ENCODE measurements at regions not wholly inside any gene's neighbourhood (a gene's known extent, or its start where the extent isn't known, plus 50 kb on each side); places are given as distances from the start of the nearest gene placed in this dataset.

GRCh38 chr9:107946364-107947141 is 457.0 kb upstream of the KLF4 start:
- TF ChIP-seq TBX3 (IDR thresholded peaks at IDR 0.05; ENCODE audit: borderline replicate concordance), result no peak
- no peak for TF ChIP-seq POLR2AphosphoS2 (IDR thresholded peaks at IDR 0.05; ENCODE audit: low read depth, low read length)
- no peak for TF ChIP-seq POLR2G (IDR thresholded peaks at IDR 0.05; ENCODE audit: low read depth, low read length)
- TF ChIP-seq ZNF747 (CRISPR knock-in tag; IDR thresholded peaks at IDR 0.05; ENCODE audit: borderline replicate concordance), result no peak
- no peak for TF ChIP-seq CREB3 (CRISPR knock-in tag; IDR thresholded peaks at IDR 0.05)
- TF ChIP-seq KDM1A (CRISPR knock-in tag; IDR thresholded peaks at IDR 0.05), result no peak
- no peak for TF ChIP-seq NCOA1 (CRISPR knock-in tag; IDR thresholded peaks at IDR 0.05)
- no peak for TF ChIP-seq CTCF (CRISPR knock-in tag; IDR thresholded peaks at IDR 0.05)
- no peak for TF ChIP-seq ZKSCAN1 (IDR thresholded peaks at IDR 0.05; ENCODE audit: low read length)
- no peak for TF ChIP-seq HOXA7 (CRISPR knock-in tag; IDR thresholded peaks at IDR 0.05)
- no peak for TF ChIP-seq PRDM15 (CRISPR knock-in tag; IDR thresholded peaks at IDR 0.05)
- no peak for TF ChIP-seq MAFK (conservative IDR thresholded peaks at IDR 0.05 in 1 of 2, IDR thresholded peaks at IDR 0.05 in 1 of 2; ENCODE audit: low read length in 2 of 2)
- no peak for TF ChIP-seq ZNF451 (CRISPR knock-in tag; IDR thresholded peaks at IDR 0.05)

All from HepG2 (cell line).